ENCODE measurements at regions not wholly inside any gene's neighbourhood (a gene's known extent, or its start where the extent isn't known, plus 50 kb on each side); places are given as distances from the start of the nearest gene placed in this dataset.

GRCh38 chr18:25630682-25631081 is 278.7 kb upstream of the ZNF521 start:
- ATAC-seq, result no peak

DNA sequence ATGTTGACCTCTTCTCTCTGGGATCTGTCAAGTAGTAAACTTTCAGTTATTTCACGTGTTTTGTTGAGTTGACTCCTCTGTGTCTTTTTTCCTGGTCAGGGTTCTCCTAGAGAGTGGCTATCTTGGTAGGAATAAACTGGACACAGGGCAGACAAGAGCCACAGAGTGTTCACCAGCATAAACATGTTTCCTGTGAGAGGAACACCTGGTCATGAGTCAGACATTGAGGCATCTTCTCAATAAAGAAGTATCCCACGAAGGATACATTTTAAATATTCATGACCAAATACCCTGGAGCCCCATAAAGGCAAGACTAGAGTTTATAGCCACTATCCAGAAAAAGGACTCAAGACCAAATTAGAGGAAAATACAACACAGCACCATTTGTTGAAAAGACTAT is 269.7 kb upstream of the ZNF521 start:
- no peak for ATAC-seq

DNA sequence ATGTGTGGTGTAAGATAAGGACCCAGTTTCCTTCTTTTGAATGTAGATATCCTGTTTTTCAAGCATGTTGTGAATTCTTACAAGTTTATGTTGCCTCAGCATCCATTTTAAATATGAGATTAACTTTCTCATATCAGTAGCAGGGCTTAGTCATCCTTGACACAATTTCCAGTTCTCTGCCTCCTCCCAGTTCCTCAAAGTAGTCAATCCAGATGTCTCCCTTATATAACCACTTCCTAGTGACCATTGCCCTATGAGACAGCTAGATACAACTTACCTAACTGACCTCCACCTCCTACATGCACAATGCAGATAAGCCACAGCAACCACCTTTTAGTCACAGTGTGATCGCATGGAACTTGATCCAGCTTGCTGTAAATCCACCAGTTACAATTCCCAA is 269.2 kb upstream of the ZNF521 start:
- ATAC-seq, result no peak

DNA sequence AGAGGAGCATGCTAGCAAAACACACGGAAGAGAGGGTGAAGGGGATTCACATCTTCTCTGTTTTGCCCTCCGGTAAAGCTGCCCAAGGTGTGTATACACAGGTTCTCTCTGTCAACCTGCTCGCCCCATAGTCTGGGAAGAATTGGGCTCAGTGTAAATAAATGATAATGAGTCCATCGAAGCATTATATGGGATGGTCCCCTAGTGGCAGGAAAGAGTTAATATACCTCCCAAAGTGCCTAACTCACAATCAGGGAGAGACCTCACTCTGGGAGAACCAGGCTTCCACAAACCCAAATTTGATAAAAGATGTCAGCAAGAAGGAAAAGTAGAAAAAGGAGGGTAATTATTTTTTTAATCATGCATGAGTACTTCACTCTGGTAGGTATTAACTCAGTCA is 262.2 kb upstream of the ZNF521 start:
- ATAC-seq, result no peak

GRCh38 chr18:25612466-25612865 is 260.5 kb upstream of the ZNF521 start:
- ATAC-seq, result no peak

DNA sequence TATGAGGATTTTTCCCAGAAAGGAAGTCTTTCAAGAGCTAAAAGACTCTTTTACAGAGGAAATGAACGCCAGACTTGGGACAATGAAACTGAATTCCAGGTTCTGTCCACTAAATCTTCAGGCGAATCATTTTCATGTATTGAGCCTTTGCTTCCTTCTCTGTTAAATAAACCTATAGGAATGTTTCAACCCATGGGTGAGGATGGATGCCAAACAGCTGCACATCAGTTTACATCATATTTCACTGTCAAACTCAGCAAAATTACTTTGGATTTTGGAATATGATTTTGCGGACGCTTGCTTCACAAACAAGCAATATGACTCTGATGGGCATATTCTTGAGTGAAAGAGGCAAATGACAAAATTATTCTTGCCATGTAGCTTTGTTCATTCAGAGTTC is 256.1 kb upstream of the ZNF521 start:
- no peak for ATAC-seq

- ATAC-seq, result no peak
Observed at GRCh38 chr18:25604894-25605597, 253.1 kb upstream of the ZNF521 start.

DNA sequence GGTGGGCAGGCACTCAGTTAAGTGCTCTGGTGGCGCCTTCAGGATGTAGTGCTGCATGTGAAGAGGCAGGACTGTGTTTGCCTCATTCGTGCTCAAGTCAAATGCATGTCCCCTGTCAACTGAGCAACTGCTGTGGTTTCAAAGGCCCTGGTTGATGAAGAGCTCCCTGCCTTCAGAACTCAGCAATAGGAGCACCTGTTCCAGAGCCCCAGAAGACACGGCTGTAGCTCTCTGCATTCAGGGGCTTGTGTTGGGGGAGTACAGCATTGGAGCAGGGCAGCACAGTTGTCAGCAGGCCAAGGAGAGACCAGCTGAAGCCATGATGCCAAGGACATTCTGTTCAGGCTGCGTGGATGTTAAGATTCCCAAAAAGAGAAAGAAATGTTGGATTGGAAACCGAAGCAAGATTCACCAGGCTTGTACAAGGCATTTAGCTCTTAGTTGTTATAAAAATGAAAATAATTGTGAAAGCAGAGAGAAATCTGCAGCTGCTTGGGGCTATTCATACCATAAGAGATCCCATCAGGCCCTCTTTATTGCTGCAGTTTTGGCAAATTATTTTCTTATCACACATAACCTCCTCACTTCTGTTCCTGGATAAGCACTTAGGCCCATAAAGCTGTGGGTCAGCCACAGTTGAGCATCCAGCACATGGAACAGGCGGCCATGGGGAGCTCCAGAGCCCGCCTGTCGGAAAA is 252.4 kb upstream of the ZNF521 start:
- ATAC-seq, result no peak

- no peak for ATAC-seq
Observed at GRCh38 chr18:25599443-25599842, 247.5 kb upstream of the ZNF521 start.

DNA sequence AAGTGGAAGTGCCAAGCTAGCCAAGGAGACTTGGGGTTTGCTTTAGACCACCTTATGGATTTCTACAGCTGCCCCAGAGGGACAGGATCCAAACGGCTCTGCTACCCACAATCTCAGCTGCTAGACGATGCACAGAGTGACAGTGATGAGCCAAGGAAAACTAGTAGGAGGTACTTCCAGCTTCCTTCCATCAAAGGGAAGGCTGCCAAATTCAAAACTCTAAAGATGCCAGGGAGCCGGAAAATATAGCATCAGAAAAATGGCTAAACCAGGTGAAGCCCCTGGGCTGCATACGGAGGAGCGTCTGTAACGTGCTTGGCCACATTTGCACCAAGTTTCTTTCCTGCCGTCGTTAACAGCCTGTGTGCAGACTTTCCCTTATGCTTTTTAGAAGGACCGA is 245.5 kb upstream of the ZNF521 start:
- no peak for ATAC-seq

GRCh38 chr18:25595274-25596060 is 243.5 kb upstream of the ZNF521 start:
- no peak for ATAC-seq

GRCh38 chr18:25594351-25594750 is 242.4 kb upstream of the ZNF521 start:
- ATAC-seq, result no peak

- no peak for ATAC-seq
Observed at GRCh38 chr18:25592804-25593360, 240.9 kb upstream of the ZNF521 start.

DNA sequence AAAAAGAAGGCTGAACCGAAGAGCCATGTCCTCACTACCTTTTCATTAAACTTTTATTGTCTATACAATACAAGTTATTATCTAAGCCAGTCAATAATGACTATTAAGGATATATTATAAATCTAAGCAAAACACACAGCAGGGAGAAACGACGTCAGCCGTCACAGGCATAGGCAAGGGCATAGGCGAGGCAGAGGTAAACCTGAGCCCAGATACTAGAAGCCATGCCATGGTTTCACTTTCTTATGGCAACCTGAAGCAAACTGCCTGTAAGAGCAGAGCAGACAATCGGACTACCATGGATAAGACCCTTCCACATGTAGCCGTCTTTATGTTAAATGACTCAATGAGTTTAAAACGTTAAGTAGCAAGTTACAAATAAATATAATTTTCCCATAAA is 238.5 kb upstream of the ZNF521 start:
- no peak for ATAC-seq

- no peak for ATAC-seq
Observed at GRCh38 chr18:25587545-25587944, 235.6 kb upstream of the ZNF521 start.

DNA sequence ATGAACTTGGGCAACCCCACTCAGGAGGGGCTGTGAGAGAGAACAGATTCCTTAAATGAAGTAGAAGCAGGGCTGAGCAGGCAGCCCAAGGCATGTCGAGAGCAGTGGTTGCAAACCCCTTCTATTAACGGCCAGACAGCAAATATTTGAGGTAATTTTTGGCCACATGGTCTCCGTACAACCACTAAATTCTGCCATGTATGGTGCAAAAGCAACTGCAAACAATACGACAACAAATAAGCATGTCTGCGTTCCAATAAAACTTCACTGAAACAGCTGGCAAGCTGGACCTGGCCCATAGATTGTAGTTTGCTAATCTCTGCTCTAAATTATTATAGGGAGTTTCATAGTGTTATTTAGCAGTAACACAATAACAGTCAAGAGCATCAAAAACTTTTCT is 217.0 kb upstream of the ZNF521 start:
- ATAC-seq, result no peak

- no peak for ATAC-seq
Observed at GRCh38 chr18:25563816-25564683, 212.1 kb upstream of the ZNF521 start.

DNA sequence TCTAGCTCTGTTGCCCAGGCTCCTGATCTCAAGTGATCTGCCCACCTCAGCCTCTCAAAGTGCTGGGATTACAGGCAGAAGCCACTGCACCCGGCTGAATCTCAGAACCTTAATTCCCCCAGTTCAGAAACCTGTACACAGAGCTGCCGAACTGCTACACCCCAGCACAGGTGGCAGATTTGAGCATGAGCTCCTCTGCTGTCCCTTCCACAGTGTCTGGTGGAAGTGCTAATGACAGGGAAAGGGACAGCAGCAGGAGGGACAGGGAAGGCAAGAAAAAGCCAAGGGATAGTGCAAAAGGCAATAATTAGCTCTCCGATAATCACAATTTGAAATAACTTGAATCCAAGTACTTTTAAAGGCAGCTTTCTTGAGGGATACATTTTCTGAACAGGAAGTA is 211.4 kb upstream of the ZNF521 start:
- ATAC-seq, result no peak

GRCh38 chr18:25561918-25562317 is 210.0 kb upstream of the ZNF521 start:
- ATAC-seq, result no peak

DNA sequence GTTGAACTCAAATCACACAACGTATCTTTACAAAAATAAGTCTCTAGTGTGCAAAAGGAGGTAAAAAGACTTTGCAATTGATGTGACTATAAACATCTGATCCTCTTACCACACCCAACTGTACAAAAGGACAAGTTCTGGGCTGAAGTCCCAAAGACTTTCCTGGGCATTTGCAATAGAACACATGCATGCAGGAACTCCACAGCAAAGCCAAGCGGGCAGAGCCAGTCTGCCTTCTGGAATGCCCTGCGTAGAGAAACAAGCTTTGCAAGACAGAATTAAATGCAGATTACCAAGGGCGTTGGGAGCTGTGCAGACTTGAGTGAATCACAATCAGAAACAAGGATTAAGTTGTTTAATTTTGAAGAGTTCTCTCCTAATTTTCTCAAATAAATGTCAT is 208.4 kb upstream of the ZNF521 start:
- ATAC-seq, result no peak

DNA sequence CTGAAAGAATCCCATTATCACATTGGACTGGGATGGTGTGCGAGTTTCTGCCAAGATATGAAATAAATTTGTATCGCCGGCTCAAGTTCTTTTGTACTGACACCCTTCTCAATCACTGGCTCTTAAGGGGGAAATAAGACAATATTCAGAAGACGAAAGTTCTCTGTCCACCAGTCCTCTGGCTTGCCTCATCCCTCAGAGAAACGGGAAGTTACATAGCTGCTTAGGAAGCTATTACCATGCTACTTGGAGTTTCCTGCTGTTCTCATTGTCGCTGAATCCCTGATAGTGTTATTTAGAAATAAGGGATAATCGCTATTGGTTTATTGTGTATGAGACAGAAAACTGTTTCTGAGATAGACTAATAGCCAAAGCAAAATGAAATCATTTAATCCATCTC is 205.0 kb upstream of the ZNF521 start:
- ATAC-seq, result no peak

GRCh38 chr18:25553631-25554263 is 201.8 kb upstream of the ZNF521 start:
- no peak for ATAC-seq
